ENCODE measurements at regions not wholly inside any gene's neighbourhood (a gene's known extent, or its start where the extent isn't known, plus 50 kb on each side); places are given as distances from the start of the nearest gene placed in this dataset.
"Not testable (repeated sequence)": the region's sequence is repeated elsewhere in the genome, so short reads cannot be mapped to it uniquely, and the experiment has no call there.

- no peak for DNase-seq
Observed at GRCh38 chr9:33739398-33739797, 56.0 kb upstream of the PRSS3 start.

- DNase-seq: no peak
Observed at GRCh38 chr9:33740075-33740474, 55.3 kb upstream of the PRSS3 start.

GRCh38 chr9:33740958-33741357, 54.4 kb upstream of the PRSS3 start:
- not testable (repeated sequence) for DNase-seq

GRCh38 chr9:33742051-33742450, 53.3 kb upstream of the PRSS3 start:
- DNase-seq: no peak

GRCh38 chr9:33742519-33742918, 52.8 kb upstream of the PRSS3 start:
- DNase-seq: no peak

Data from suppressor macrophage treated with lipopolysaccharide for 1 hour (primary cell).